ENCODE measurements at regions not wholly inside any gene's neighbourhood (a gene's known extent, or its start where the extent isn't known, plus 50 kb on each side); places are given as distances from the start of the nearest gene placed in this dataset.
"Not testable (repeated sequence)": the region's sequence is repeated elsewhere in the genome, so short reads cannot be mapped to it uniquely, and the experiment has no call there.

- TF ChIP-seq EZH2 (IDR thresholded peaks at IDR 0.05; ENCODE audit: borderline replicate concordance, low read depth, low read length, poor library complexity, severe bottlenecking) (no peak), CTCF (conservative IDR thresholded peaks at IDR 0.05; ENCODE audit: low read depth, low read length) (no peak)
- CTCF ChIA-PET: no interaction called here
- H3K4me3 ChIP-seq (ENCODE audit: low read depth, low read length, poor library complexity, severe bottlenecking): no peak overlapping the region
- H3K9me3 ChIP-seq (ENCODE audit: low read depth, low read length, poor library complexity, severe bottlenecking): peaks cover 2% of the 10 kb centered on the region
- POLR2A ChIA-PET (ENCODE audit: low non-redundant PET): no interaction called here
- intact Hi-C loops (cut with micrococcal nuclease; ENCODE audit: unreplicated experiment): no loop called here
- H3K27me3 ChIP-seq (replicated peaks; ENCODE audit: insufficient read depth, low read depth, low read length, poor library complexity): no peaks in the 10 kb centered on the region
- no peaks in the 10 kb centered on the region for H3K36me3 ChIP-seq (ENCODE audit: insufficient read depth, low read length, poor library complexity, severe bottlenecking)
- BruUV-seq (replicated peaks): no TSS peak
- no peak for DNase-seq (ENCODE audit: low spot score)
- H3K27ac ChIP-seq (ENCODE audit: low read depth, low read length, poor library complexity, severe bottlenecking): no peak overlapping the region
- no peaks in the 10 kb centered on the region for H3K4me1 ChIP-seq (ENCODE audit: insufficient read depth, low read length, poor library complexity, severe bottlenecking)
Observed at GRCh38 chr11:96578379-96578778, 188.6 kb downstream of the JRKL start.

DNA sequence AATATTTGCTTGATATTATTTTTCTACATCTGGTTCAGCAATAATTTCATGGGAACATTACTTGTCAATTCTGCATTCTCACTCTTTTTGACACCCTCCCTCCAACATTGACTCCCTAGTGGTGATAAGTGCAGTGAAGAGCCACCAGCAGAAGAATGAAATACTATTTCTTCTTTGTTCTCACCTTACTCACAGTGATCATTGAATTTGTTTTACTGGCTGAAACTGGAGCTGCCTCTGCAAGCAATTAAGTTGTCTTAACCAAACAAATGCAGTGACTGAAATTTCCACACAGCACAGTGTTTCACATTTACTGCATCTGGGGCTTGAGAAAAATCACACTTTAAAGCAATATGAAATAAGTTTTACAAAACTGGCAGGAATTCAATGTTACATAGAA lies 189.8 kb downstream of the JRKL start:
- Histone ChIP-seq H3K36me3 (ENCODE audit: insufficient read depth, low read length, poor library complexity, severe bottlenecking) (no peaks in the 10 kb centered on the region), H3K4me3 (ENCODE audit: low read depth, low read length, poor library complexity, severe bottlenecking) (no peak overlapping the region), H3K27me3 (replicated peaks; ENCODE audit: insufficient read depth, low read depth, low read length, poor library complexity) (no peaks in the 10 kb centered on the region), H3K27ac (ENCODE audit: low read depth, low read length, poor library complexity, severe bottlenecking) (no peak overlapping the region), H3K9me3 (ENCODE audit: low read depth, low read length, poor library complexity, severe bottlenecking) (peaks cover 4% of the 10 kb centered on the region), H3K4me1 (ENCODE audit: insufficient read depth, low read length, poor library complexity, severe bottlenecking) (no peaks in the 10 kb centered on the region)
- intact Hi-C loops (cut with micrococcal nuclease; ENCODE audit: unreplicated experiment): no loop called here
- ChIA-PET CTCF (no interaction called here), POLR2A (ENCODE audit: low non-redundant PET) (no interaction called here)
- TF ChIP-seq EZH2 (IDR thresholded peaks at IDR 0.05; ENCODE audit: borderline replicate concordance, low read depth, low read length, poor library complexity, severe bottlenecking) (no peak), CTCF (conservative IDR thresholded peaks at IDR 0.05; ENCODE audit: low read depth, low read length) (no peak)
- BruUV-seq (replicated peaks): no TSS peak
- DNase-seq (ENCODE audit: low spot score): no peak

- BruUV-seq (replicated peaks): no TSS peak
Observed at GRCh38 chr11:96580476-96581040, 190.7 kb downstream of the JRKL start.

GRCh38 chr11:96585944-96586880 lies 196.4 kb downstream of the JRKL start:
- DNase-seq (ENCODE audit: low spot score): peak; percentile 63
- CTCF ChIA-PET: not testable (repeated sequence)

More at GRCh38 chr11:96580476-96581040, 190.7 kb downstream of the JRKL start:
- ChIA-PET CTCF (no interaction called here), POLR2A (ENCODE audit: low non-redundant PET) (no interaction called here)
- no peak overlapping the region for H3K27ac ChIP-seq (ENCODE audit: low read depth, low read length, poor library complexity, severe bottlenecking)
- peaks cover 4% of the 10 kb centered on the region for H3K9me3 ChIP-seq (ENCODE audit: low read depth, low read length, poor library complexity, severe bottlenecking)
- intact Hi-C loops (cut with micrococcal nuclease; ENCODE audit: unreplicated experiment): no loop called here
- H3K4me1 ChIP-seq (ENCODE audit: insufficient read depth, low read length, poor library complexity, severe bottlenecking): peaks cover under 1% of the 10 kb centered on the region
- no peak for TF ChIP-seq EZH2 (IDR thresholded peaks at IDR 0.05; ENCODE audit: borderline replicate concordance, low read depth, low read length, poor library complexity, severe bottlenecking)
- TF ChIP-seq CTCF (conservative IDR thresholded peaks at IDR 0.05; ENCODE audit: low read depth, low read length): no peak
- H3K27me3 ChIP-seq (replicated peaks; ENCODE audit: insufficient read depth, low read depth, low read length, poor library complexity): no peaks in the 10 kb centered on the region
- no peak overlapping the region for H3K4me3 ChIP-seq (ENCODE audit: low read depth, low read length, poor library complexity, severe bottlenecking)
- H3K36me3 ChIP-seq (ENCODE audit: insufficient read depth, low read length, poor library complexity, severe bottlenecking): no peaks in the 10 kb centered on the region
- no peak for DNase-seq (ENCODE audit: low spot score)

DNA sequence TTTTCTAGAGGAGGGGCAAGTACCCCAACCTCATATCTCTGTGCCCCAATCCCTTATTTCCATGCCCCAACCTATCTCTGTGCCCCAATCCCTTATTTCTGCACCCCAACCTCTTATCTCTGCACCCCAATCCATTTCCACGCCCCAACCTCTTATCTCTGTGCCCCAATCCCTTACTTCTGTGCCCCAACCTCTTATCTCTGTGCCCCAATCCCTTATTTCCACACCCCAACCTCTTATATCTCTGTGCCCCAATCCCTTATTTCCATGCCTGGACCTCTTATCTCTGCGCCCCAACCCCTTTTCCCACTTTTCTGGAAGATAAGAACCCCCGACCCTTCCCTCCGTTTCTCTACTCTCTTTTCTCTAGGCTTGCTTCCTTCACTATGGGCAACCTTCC lies 199.0 kb downstream of the JRKL start:
- H3K4me1 ChIP-seq (ENCODE audit: insufficient read depth, low read length, poor library complexity, severe bottlenecking); CTCF ChIA-PET: not testable (repeated sequence)

More at GRCh38 chr11:96585944-96586880, 196.4 kb downstream of the JRKL start:
- H3K27me3 ChIP-seq (replicated peaks; ENCODE audit: insufficient read depth, low read depth, low read length, poor library complexity); H3K9me3 ChIP-seq (ENCODE audit: low read depth, low read length, poor library complexity, severe bottlenecking); intact Hi-C loops (cut with micrococcal nuclease; ENCODE audit: unreplicated experiment); H3K4me1 ChIP-seq (ENCODE audit: insufficient read depth, low read length, poor library complexity, severe bottlenecking); POLR2A ChIA-PET (ENCODE audit: low non-redundant PET); H3K4me3 ChIP-seq (ENCODE audit: low read depth, low read length, poor library complexity, severe bottlenecking); H3K27ac ChIP-seq (ENCODE audit: low read depth, low read length, poor library complexity, severe bottlenecking); BruUV-seq (replicated peaks); H3K36me3 ChIP-seq (ENCODE audit: insufficient read depth, low read length, poor library complexity, severe bottlenecking): not testable (repeated sequence)

More for the DNA sequence above, 199.0 kb downstream of the JRKL start:
- H3K9me3 ChIP-seq (ENCODE audit: low read depth, low read length, poor library complexity, severe bottlenecking); H3K4me3 ChIP-seq (ENCODE audit: low read depth, low read length, poor library complexity, severe bottlenecking); DNase-seq (ENCODE audit: low spot score); BruUV-seq (replicated peaks); intact Hi-C loops (cut with micrococcal nuclease; ENCODE audit: unreplicated experiment); POLR2A ChIA-PET (ENCODE audit: low non-redundant PET); H3K27ac ChIP-seq (ENCODE audit: low read depth, low read length, poor library complexity, severe bottlenecking); H3K36me3 ChIP-seq (ENCODE audit: insufficient read depth, low read length, poor library complexity, severe bottlenecking); H3K27me3 ChIP-seq (replicated peaks; ENCODE audit: insufficient read depth, low read depth, low read length, poor library complexity): not testable (repeated sequence)

Measured in A673 (cell line).